SU-DHL-6 (cell line): ENCODE measurements at regions not wholly inside any gene's neighbourhood (a gene's known extent, or its start where the extent isn't known, plus 50 kb on each side); places are given as distances from the start of the nearest gene placed in this dataset.

ENCODE experiments used
- H2AFZ ChIP-seq: fragments of 200-600 bp; sonication (generic); 2 replicates; pipeline ENCODE4 v1.6.1; 2014; ENCODE audit warnings: low read depth, mild to moderate bottlenecking, moderate library complexity, mixed read lengths, antibody characterized with exemption, low read length; ENCODE audit not compliant: severe bottlenecking
- H3F3A ChIP-seq: fragments of 200-600 bp; shearing (Covaris generic); 2 replicates; pipeline ENCODE4 v1.6.0; 2016; ENCODE audit warnings: antibody characterized with exemption, mild to moderate bottlenecking; ENCODE audit not compliant: insufficient read depth
- H3K27ac ChIP-seq: fragments of 200-600 bp; sonication (generic); 2 replicates; pipeline ENCODE4 v1.5.1; 2016; ENCODE audit warnings: low read depth, mild to moderate bottlenecking, low read length, moderate library complexity, mixed read lengths
- H3K27me3 ChIP-seq: fragments of 200-600 bp; sonication (generic), shearing (Covaris generic); 2 replicates; pipeline ENCODE4 v1.6.0; 2014; ENCODE audit warnings: mild to moderate bottlenecking, low read length
- H3K36me3 ChIP-seq: fragments of 200-600 bp; sonication (generic); 2 replicates; pipeline ENCODE4 v1.6.1; 2014; ENCODE audit warnings: mild to moderate bottlenecking, low read length, mixed read lengths
- H3K4me2 ChIP-seq: fragments of 300-600, 200-600 bp; shearing (Covaris generic), sonication (generic); 2 replicates; pipeline ENCODE4 v1.6.0; 2014; ENCODE audit warnings: low read length, low read depth, mild to moderate bottlenecking; ENCODE audit not compliant: poor library complexity, severe bottlenecking
- H3K4me3 ChIP-seq: fragments of 200-600 bp; sonication (generic); 2 replicates; pipeline ENCODE4 v1.5.1; 2014; ENCODE audit warnings: antibody characterized with exemption, low read length, mild to moderate bottlenecking, mixed read lengths; ENCODE audit not compliant: insufficient read depth, poor library complexity, severe bottlenecking
- H3K79me2 ChIP-seq: fragments of 200-600 bp; sonication (generic); 2 replicates; pipeline ENCODE4 v1.6.1; 2014; ENCODE audit warnings: mild to moderate bottlenecking, low read length, moderate library complexity; ENCODE audit not compliant: insufficient read depth
- H3K9ac ChIP-seq: fragments of 200-600 bp; sonication (generic); 2 replicates; pipeline ENCODE4 v1.7.0; 2014; ENCODE audit warnings: mild to moderate bottlenecking, low read length
- H3K9me2 ChIP-seq: fragments of 200-600 bp; sonication (generic); replicated peaks from 2 replicates; pipeline ENCODE4 v1.6.1; 2014; ENCODE audit warnings: low read length; ENCODE audit not compliant: insufficient read depth
- H3K9me3 ChIP-seq: fragments of 200-600 bp; sonication (generic); 2 replicates; pipeline ENCODE4 v1.6.1; 2014; ENCODE audit warnings: low read length, mixed read lengths; ENCODE audit not compliant: insufficient read depth
- H4K20me1 ChIP-seq: fragments of 200-600 bp; sonication (generic); 2 replicates; pipeline ENCODE4 v1.6.1; 2014; ENCODE audit warnings: low read depth, mild to moderate bottlenecking, antibody characterized with exemption, low read length, moderate library complexity, mixed read lengths
- CTCF ChIP-seq: fragments of 200-600 bp; sonication (generic); IDR thresholded peaks from one replicate; pipeline ENCODE4 v1.5.1; 2017; ENCODE audit warnings: antibody characterized with exemption, mild to moderate bottlenecking, low read length, moderate library complexity; ENCODE audit not compliant: insufficient read depth, poor library complexity, severe bottlenecking
- EZH2phosphoT487 ChIP-seq: fragments of 200-600 bp; sonication (generic), shearing (Covaris generic); conservative IDR thresholded peaks from 2 replicates; pipeline ENCODE4 v1.6.1; 2018; ENCODE audit warnings: mild to moderate bottlenecking, antibody characterized with exemption, low read length, moderate library complexity, mixed read lengths

- Histone ChIP-seq H3K27me3 (no peaks in the 10 kb centered on the region), H4K20me1 (no peaks in the 10 kb centered on the region), H3K36me3 (no peaks in the 10 kb centered on the region), H3K4me3 (no peak overlapping the region), H3K9me3 (no peaks in the 10 kb centered on the region), H3K9me2 (no peaks in the 10 kb centered on the region), H3F3A (no peaks in the 10 kb centered on the region), H2AFZ (no peak overlapping the region), H3K4me2 (no peak overlapping the region), H3K79me2 (no peaks in the 10 kb centered on the region), H3K27ac (no peak overlapping the region), H3K9ac (no peak overlapping the region)
- TF ChIP-seq CTCF (no peak), EZH2phosphoT487 (no peak)
These were observed 207.3 kb downstream of the URI1 start for GRCh38 chr19:30149300-30149699.

- no peaks in the 10 kb centered on the region for H3K79me2 ChIP-seq
- no peaks in the 10 kb centered on the region for H3K36me3 ChIP-seq
These were observed 208.6 kb downstream of the URI1 start for GRCh38 chr19:30150626-30151025.

GRCh38 chr19:30151081-30151480 lies 209.0 kb downstream of the URI1 start:
- H2AFZ ChIP-seq: no peak overlapping the region
- no peaks in the 10 kb centered on the region for H3K27me3 ChIP-seq
- no peak overlapping the region for H3K4me3 ChIP-seq
- H3K79me2 ChIP-seq: no peaks in the 10 kb centered on the region
- H3K27ac ChIP-seq: no peak overlapping the region
- H3K9ac ChIP-seq: no peak overlapping the region
- no peaks in the 10 kb centered on the region for H3K9me2 ChIP-seq
- no peaks in the 10 kb centered on the region for H3K9me3 ChIP-seq
- H3K36me3 ChIP-seq: no peaks in the 10 kb centered on the region
- H3F3A ChIP-seq: no peaks in the 10 kb centered on the region
- TF ChIP-seq CTCF (no peak), EZH2phosphoT487 (no peak)
- H3K4me2 ChIP-seq: no peak overlapping the region
- no peaks in the 10 kb centered on the region for H4K20me1 ChIP-seq

More at GRCh38 chr19:30150626-30151025, 208.6 kb downstream of the URI1 start:
- Histone ChIP-seq H3K9me2 (no peaks in the 10 kb centered on the region), H2AFZ (no peak overlapping the region), H3K27me3 (no peaks in the 10 kb centered on the region), H3K9ac (no peak overlapping the region), H3K27ac (no peak overlapping the region), H3K4me3 (no peak overlapping the region), H4K20me1 (no peaks in the 10 kb centered on the region), H3K4me2 (no peak overlapping the region), H3F3A (no peaks in the 10 kb centered on the region), H3K9me3 (no peaks in the 10 kb centered on the region)
- no peak for TF ChIP-seq CTCF
- TF ChIP-seq EZH2phosphoT487: no peak
